GM12878 (cell line): ENCODE measurements at regions not wholly inside any gene's neighbourhood (a gene's known extent, or its start where the extent isn't known, plus 50 kb on each side); places are given as distances from the start of the nearest gene placed in this dataset.

ENCODE experiments used
- ATAC-seq: fragments of 200-7000 bp; cut with Tn5 transposase; 3 replicates; pipeline ENCODE4 v1.9.1; 2020; ENCODE audit warnings: mild to moderate bottlenecking, moderate library complexity
- BruUV-seq: library from RNA; stranded (reverse); fragments of 400-500 nt; replicated peaks from 2 replicates; lab custom pipeline; 2021; lab: Mats Ljungman, UMichigan
- CTCF ChIA-PET: fragments of 300-600 bp; sonication (Branson Sonifier 250); formaldehyde crosslinking; extraction: SDS; loops from one replicate; lab custom pipeline; 2021; ENCODE audit warnings: inconsistent platforms; lab: Yijun Ruan, JAX
- POLR2A ChIA-PET: fragments of 350-600 bp; formaldehyde crosslinking; extraction: SDS; loops from one replicate; lab custom pipeline; 2021; ENCODE audit warnings: inconsistent platforms; lab: Charles Lee
- RAD21 ChIA-PET: fragments of 300-600 bp; sonication (Branson Sonifier 250); formaldehyde crosslinking; loops from one replicate; lab custom pipeline; 2023; ENCODE audit warnings: antibody characterized with exemption; ENCODE audit not compliant: unreplicated experiment; lab: Charles Lee
- SMC1A ChIA-PET: fragments of 300-600 bp; sonication (Branson Sonifier 250); formaldehyde crosslinking; loops from one replicate; lab custom pipeline; 2023; ENCODE audit not compliant: unreplicated experiment, uncharacterized antibody; lab: Charles Lee
- DNase-seq: peaks from one replicate; pipeline ENCODE4 v3.0.0-alpha.2; 2011; ENCODE audit warnings: low read depth, low spot score
- FAIRE-seq: peaks from 3 replicates; lab custom pipeline; 2011; peaks lifted over from hg19 to GRCh38; lab: Jason Lieb, UNC
- H2AFZ ChIP-seq: 2 replicates; pipeline ENCODE4 v1.6.0; 2011; ENCODE audit warnings: low read depth, low read length, control low read depth; ENCODE audit not compliant: control insufficient read depth
- H3K27ac ChIP-seq: 2 replicates; pipeline ENCODE4 v1.5.1; 2011; ENCODE audit warnings: control low read depth; ENCODE audit not compliant: control insufficient read depth, insufficient read depth
- H3K27me3 ChIP-seq, 2 experiments: replicated peaks in 1 of 2; 2 replicates each; pipeline versions ENCODE4 v1.6.0 to v1.6.1; 2011; ENCODE audit warnings: low read length in 1 of 2; ENCODE audit not compliant: control insufficient read depth in 2 of 2, insufficient read depth in 2 of 2
- H3K36me3 ChIP-seq, 2 experiments: 2 replicates each; pipeline ENCODE4 v1.5.1; 2011; ENCODE audit warnings: low read length in 1 of 2; ENCODE audit not compliant: control insufficient read depth in 2 of 2, insufficient read depth in 2 of 2
- H3K4me1 ChIP-seq: 2 replicates; pipeline ENCODE4 v1.6.1; 2011; ENCODE audit warnings: mild to moderate bottlenecking, low read length, moderate library complexity, mixed read lengths; ENCODE audit not compliant: control insufficient read depth, insufficient read depth
- H3K4me2 ChIP-seq: 2 replicates; pipeline ENCODE4 v1.6.0; 2011; ENCODE audit warnings: control low read depth; ENCODE audit not compliant: control insufficient read depth, insufficient read depth
- H3K4me3 ChIP-seq: fragments of 200-600 bp; sonication (generic); 2 replicates; pipeline ENCODE4 v1.5.1; 2016
- H3K79me2 ChIP-seq: 2 replicates; pipeline ENCODE4 v1.6.0; 2011; ENCODE audit warnings: low read length; ENCODE audit not compliant: control insufficient read depth, insufficient read depth
- H3K9ac ChIP-seq: 2 replicates; pipeline ENCODE4 v1.8.0; 2011; ENCODE audit warnings: low read length, control low read depth, mixed read lengths; ENCODE audit not compliant: control insufficient read depth, insufficient read depth
- H3K9me3 ChIP-seq: replicated peaks from 3 replicates; pipeline ENCODE4 v1.5.1; 2011; ENCODE audit warnings: mild to moderate bottlenecking, low read length; ENCODE audit not compliant: control insufficient read depth, insufficient read depth
- H4K20me1 ChIP-seq: 2 replicates; pipeline ENCODE4 v1.6.0; 2011; ENCODE audit not compliant: control insufficient read depth, insufficient read depth
- CHD2 ChIP-seq: IDR thresholded peaks from 2 replicates; pipeline ENCODE4 v1.6.1; 2011; ENCODE audit warnings: low read depth, low read length, improper control_type of control experiment, borderline replicate concordance
- CUX1 ChIP-seq: IDR thresholded peaks from 2 replicates; pipeline ENCODE4 v1.6.1; 2012; ENCODE audit warnings: improper control_type of control experiment, low read depth, low read length; ENCODE audit not compliant: insufficient replicate concordance
- DPF2 ChIP-seq: fragments of 450-650 bp; IDR thresholded peaks from 2 replicates; pipeline ENCODE4 v1.6.1; 2017; ENCODE audit warnings: mild to moderate bottlenecking
- HDAC6 ChIP-seq: fragments of 200-600 bp; sonication (generic); IDR thresholded peaks from one replicate; pipeline ENCODE4 v1.8.0; 2017; ENCODE audit warnings: antibody characterized with exemption; ENCODE audit not compliant: unreplicated experiment
- PAX8 ChIP-seq: fragments of 450-650 bp; IDR thresholded peaks from 2 replicates; pipeline ENCODE4 v1.6.1; 2017; ENCODE audit warnings: mild to moderate bottlenecking, moderate library complexity
- POU2F2 ChIP-seq: IDR thresholded peaks from 3 replicates; pipeline ENCODE4 v1.6.1; 2011; ENCODE audit warnings: low read depth, mild to moderate bottlenecking, low read length, borderline replicate concordance
- RAD21 ChIP-seq: IDR thresholded peaks from 2 replicates; pipeline ENCODE4 v1.6.1; 2011; ENCODE audit warnings: mild to moderate bottlenecking, low read depth, low read length, moderate library complexity; ENCODE audit not compliant: insufficient read depth
- SMC3 ChIP-seq: IDR thresholded peaks from 2 replicates; pipeline ENCODE4 v1.6.1; 2011; ENCODE audit warnings: low read length, improper control_type of control experiment, borderline replicate concordance
- TCF7 ChIP-seq: IDR thresholded peaks from 2 replicates; pipeline ENCODE4 v1.6.1; 2014; ENCODE audit warnings: antibody characterized with exemption, borderline replicate concordance
- YBX1 ChIP-seq: fragments of 450-650 bp; IDR thresholded peaks from 2 replicates; pipeline ENCODE4 v1.6.1; 2016; ENCODE audit warnings: antibody characterized with exemption
- ZNF217 ChIP-seq: fragments of 450-650 bp; IDR thresholded peaks from 2 replicates; pipeline ENCODE4 v1.6.1; 2017; ENCODE audit warnings: antibody characterized with exemption, mild to moderate bottlenecking
- WGBS: methylation state at CpG from one replicate; pipeline ENCODE4 v1.1.6; 2016; ENCODE audit warnings: low lambda C conversion rate; ENCODE audit not compliant: insufficient replicate concordance, insufficient coverage; ENCODE audit errors: missing lambda C conversion rate; 5-methylcytosine and 5-hydroxymethylcytosine counted together
- in situ Hi-C: fragments of 300-500 bp; cut with MboI; formaldehyde crosslinking; loops from 9 replicates; pipeline ENCODE4 v1.14.3; 2018; ENCODE audit warnings: mixed read lengths
- intact Hi-C: fragments of 100-400 bp; cut with micrococcal nuclease; formaldehyde crosslinking; loops from one replicate; pipeline ENCODE4 v1.14.2; 2022; ENCODE audit not compliant: unreplicated experiment

DNA sequence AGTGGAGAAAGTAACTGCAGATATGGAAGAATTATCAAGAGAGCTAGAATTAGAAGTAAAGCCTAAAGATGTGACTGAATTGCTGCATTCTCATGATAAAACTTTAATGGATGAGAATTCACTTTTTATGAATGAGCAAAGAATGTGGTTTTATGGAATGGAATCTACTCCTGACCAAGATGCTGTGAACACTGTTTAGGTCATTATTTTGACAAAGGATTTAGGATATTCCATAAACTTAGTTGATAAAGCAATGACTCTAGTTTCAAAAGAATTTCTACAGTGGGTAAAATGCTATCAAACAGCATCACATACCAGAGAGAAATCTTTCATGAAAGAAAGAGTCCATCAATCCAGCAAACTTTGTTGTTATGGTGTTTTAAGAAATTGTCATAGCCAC lies 1317.7 kb upstream of the ACVR2A start:
- SMC1A ChIA-PET: interaction anchor here (1.2 kb wide), 1 partner anchor 14 kb away, joined by 3 read pairs; no protein-coding TSS in a partner anchor

GRCh38 chr2:146523196-146523595 lies 1321.6 kb upstream of the ACVR2A start:
- ChIA-PET CTCF (interaction anchor here (0.7 to 1.6 kb wide), 10 partner anchors 12 to 771 kb away, joined by 3 to 6 read pairs (median 4); no protein-coding TSS in a partner anchor), POLR2A (interaction anchor here (0.7 kb wide), 1 partner anchor 1014 kb away, joined by 3 read pairs; no protein-coding TSS in a partner anchor)
- intact Hi-C loops: no loop called here

More for the DNA sequence above, 1317.7 kb upstream of the ACVR2A start:
- no peak overlapping the region for H3K4me3 ChIP-seq
- TF ChIP-seq TCF7 (no peak), ZNF217 (no peak), CHD2 (no peak), YBX1 (no peak), POU2F2 (no peak)
- TF ChIP-seq, all 136 proteins: peak for 0
- no peak for ATAC-seq
- intact Hi-C loops (no loop called here), in situ Hi-C loops (no loop called here)
- no peak for DNase-seq
- Histone ChIP-seq H2AFZ (no peak overlapping the region), H3K36me3 (no peaks in the 10 kb centered on the region), H3K9ac (no peak overlapping the region), H3K79me2 (no peaks in the 10 kb centered on the region), H3K27ac (no peak overlapping the region), H3K9me3 (no peaks in the 10 kb centered on the region), H3K27me3 (no peaks in the 10 kb centered on the region), H3K4me2 (no peak overlapping the region), H4K20me1 (no peaks in the 10 kb centered on the region), H3K4me1 (no peaks in the 10 kb centered on the region)
- ChIA-PET RAD21 (no interaction called here), POLR2A (no interaction called here), CTCF (no interaction called here)
- no peak for FAIRE-seq
- BruUV-seq: no TSS peak

More at GRCh38 chr2:146523196-146523595, 1321.6 kb upstream of the ACVR2A start:
- no peak for TF ChIP-seq PAX8
- no peak for TF ChIP-seq DPF2
- TF ChIP-seq SMC3: peak; percentile 31; the same call in 1 of the 2 replicates
- TF ChIP-seq HDAC6: no peak
- peak; percentile 26; the same call in 1 of the 2 replicates for TF ChIP-seq RAD21
- no peak for TF ChIP-seq CUX1
- TF ChIP-seq, all 136 proteins: peak for 2
- SMC1A ChIA-PET: interaction anchor here (0.6 to 1.9 kb wide), 14 partner anchors 9 to 1686 kb away, joined by 3 to 6 read pairs (median 3); no protein-coding TSS in a partner anchor
- ATAC-seq (no peak), DNase-seq (no peak), FAIRE-seq (no peak)
- Histone ChIP-seq H3K4me3 (no peak overlapping the region), H3K27me3 (no peaks in the 10 kb centered on the region), H3K36me3 (no peaks in the 10 kb centered on the region), H3K4me1 (no peaks in the 10 kb centered on the region), H4K20me1 (no peaks in the 10 kb centered on the region), H3K27ac (no peak overlapping the region), H3K9me3 (no peaks in the 10 kb centered on the region), H2AFZ (no peak overlapping the region), H3K4me2 (no peak overlapping the region), H3K79me2 (no peaks in the 10 kb centered on the region), H3K9ac (no peak overlapping the region)
- RAD21 ChIA-PET: interaction anchor here (1.1 to 2.1 kb wide), 7 partner anchors 43 to 771 kb away, joined by 3 to 6 read pairs (median 4); no protein-coding TSS in a partner anchor
- in situ Hi-C loops: no loop called here
- WGBS: 0% methylated on average over 1 of the region's 1 CpG
- no TSS peak for BruUV-seq
